ENCODE measurements at regions not wholly inside any gene's neighbourhood (a gene's known extent, or its start where the extent isn't known, plus 50 kb on each side); places are given as distances from the start of the nearest gene placed in this dataset.

DNA sequence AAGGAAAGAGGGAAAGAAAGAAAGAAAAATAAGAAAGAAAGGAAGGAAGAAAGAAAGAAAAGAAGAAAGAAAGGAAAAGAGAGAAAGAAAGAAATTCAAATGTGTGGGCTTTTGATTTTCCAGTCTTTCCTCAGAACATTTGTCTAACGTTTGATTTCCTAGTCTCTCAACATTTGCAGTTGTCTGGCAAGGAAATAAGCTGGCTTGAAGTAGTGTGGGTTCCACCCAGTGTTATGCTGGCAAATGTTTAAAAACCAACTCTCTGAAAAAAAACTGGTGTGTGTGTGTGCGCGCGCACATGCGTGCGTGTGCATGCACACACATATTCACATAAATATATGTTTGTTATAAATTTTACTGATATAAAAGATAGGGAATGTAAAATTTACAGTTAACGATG, 54.6 kb upstream of the C3orf49 start:
- dilution Hi-C loops (cut with HindIII; ENCODE audit: low sequenced_read_pairs, unreplicated experiment) (no loop called here), in situ Hi-C loops (cut with MboI; ENCODE audit: low sequenced_read_pairs) (no loop called here)

More for the DNA sequence above, 54.6 kb upstream of the C3orf49 start:
- WGBS, 2 experiments (ENCODE audit: extremely low coverage in 2 of 2, insufficient read length in 1 of 2) = no CpG with 5 or more reads among the region's 7 CpGs
- Histone ChIP-seq H3K14ac (replicated peaks; ENCODE audit: low read depth, low read length) (no peak overlapping the region), H2BK5ac (ENCODE audit: low read depth, low read length, poor library complexity, severe bottlenecking) (no peak overlapping the region), H4K5ac (ENCODE audit: low read depth, low read length) (no peak overlapping the region), H3K4ac (ENCODE audit: low read depth, low read length) (no peak overlapping the region), H3K18ac (ENCODE audit: low read depth, low read length) (no peak overlapping the region), H3K9me1 (ENCODE audit: insufficient read depth, low read length) (no peaks in the 10 kb centered on the region), H3K4me3 (ENCODE audit: insufficient read depth, low read depth, low read length) (no peak overlapping the region), H3K79me1 (ENCODE audit: low read depth in 1 of 2, low read length in 2 of 2) (no peaks in the 10 kb centered on the region), H3K27ac (ENCODE audit: insufficient read depth, low read length) (no peak overlapping the region), H2AFZ (replicated peaks; ENCODE audit: low read length, poor library complexity) (no peak overlapping the region), H3K9ac (ENCODE audit: low read depth, low read length) (no peak overlapping the region), H4K20me1 (ENCODE audit: insufficient read depth, low read length) (no peaks in the 10 kb centered on the region), H3K36me3 (ENCODE audit: control insufficient read depth, insufficient read depth, low read length) (no peaks in the 10 kb centered on the region), H2BK15ac (ENCODE audit: low read depth, low read length) (no peak overlapping the region), H2BK20ac (ENCODE audit: low read depth, low read length) (no peak overlapping the region), H2AK9ac (replicated peaks; ENCODE audit: low read depth, low read length, poor library complexity) (no peak overlapping the region), H3K9me3 (ENCODE audit: control insufficient read depth, insufficient read depth, low read length) (no peaks in the 10 kb centered on the region), H3K56ac (ENCODE audit: extremely low read depth, insufficient read depth, low read length) (no peak overlapping the region), H3K23ac (ENCODE audit: low read depth, low read length) (no peak overlapping the region), H2AK5ac (ENCODE audit: low read depth, low read length) (no peak overlapping the region), H4K8ac (ENCODE audit: low read depth in 2 of 2, low read length in 2 of 2) (no peak overlapping the region), H4K91ac (ENCODE audit: insufficient read depth, low read depth, low read length) (no peak overlapping the region), H2BK120ac (ENCODE audit: low read depth, low read length) (no peak overlapping the region), H3K4me2 (ENCODE audit: low read depth, low read length) (no peak overlapping the region), H3K27me3 (ENCODE audit: control insufficient read depth, insufficient read depth, low read length) (no peaks in the 10 kb centered on the region), H3K4me1 (ENCODE audit: control insufficient read depth, insufficient read depth, low read length) (no peaks in the 10 kb centered on the region)
- TF ChIP-seq RFX5 (IDR thresholded peaks at IDR 0.05; ENCODE audit: low read depth, low read length) (no peak), MXI1 (IDR thresholded peaks at IDR 0.05; ENCODE audit: borderline replicate concordance, low read depth, low read length) (no peak), FOS (IDR thresholded peaks at IDR 0.05; ENCODE audit: low read depth, low read length) (no peak), USF2 (IDR thresholded peaks at IDR 0.05; ENCODE audit: low read depth, low read length) (no peak), RCOR1 (IDR thresholded peaks at IDR 0.05; ENCODE audit: insufficient replicate concordance, low read length) (no peak)
- DNase-seq (no peak), ATAC-seq (ENCODE audit: low read depth) (no peak)
- intact Hi-C loops (cut with micrococcal nuclease) = no loop called here
- ChIA-PET POLR2A (ENCODE audit: unreplicated experiment) (no interaction called here), CTCF (no interaction called here)
- BruUV-seq (replicated peaks) = no TSS peak

Measured in IMR-90 (cell line).